ENCODE measurements at regions not wholly inside any gene's neighbourhood (a gene's known extent, or its start where the extent isn't known, plus 50 kb on each side); places are given as distances from the start of the nearest gene placed in this dataset.

DNA sequence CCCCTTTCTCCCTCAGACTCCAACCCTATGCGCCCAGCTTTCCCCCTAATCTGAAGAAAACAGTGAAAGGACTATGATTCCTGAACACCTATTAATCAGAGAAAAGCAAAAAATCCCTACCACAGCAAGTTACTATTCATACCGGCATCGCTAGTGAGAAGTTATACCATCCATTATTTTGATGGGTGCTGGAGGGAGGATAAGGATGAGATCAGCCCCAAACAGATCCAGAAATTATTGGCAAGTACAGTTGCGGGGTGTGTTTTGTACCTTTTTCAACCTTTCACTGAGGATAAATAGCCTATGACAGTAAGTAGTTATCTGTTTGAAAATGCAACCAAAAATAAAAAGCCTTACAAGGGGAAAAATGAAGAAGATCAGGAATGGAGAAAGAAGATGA lies 59.9 kb upstream of the ADAMTS9 start:
- Histone ChIP-seq H3K4me3 (no peak overlapping the region), H3K4me1 (peaks cover 3 to 37% (median 11%) of the 10 kb centered on the region in 3 donors), H3K27ac (peak overlapping the region in 2 of 4 donors; percentile 50 to 57), H3K27me3 (no peaks in the 10 kb centered on the region), H3K9me3 (no peaks in the 10 kb centered on the region), H3K36me3 (no peaks in the 10 kb centered on the region)
- ATAC-seq: no peak
- TF ChIP-seq POLR2A (IDR thresholded peaks at IDR 0.05): no peak
- no peak for TF ChIP-seq EP300 (IDR thresholded peaks at IDR 0.05)
- TF ChIP-seq POLR2AphosphoS5 (IDR thresholded peaks at IDR 0.05): no peak
- 35 to 54% methylated on average over 3 to 4 of the region's 4 CpGs for whole genome bisulfite sequencing, 2 donors (ENCODE audit: low coverage in 1 of 2)

DNA sequence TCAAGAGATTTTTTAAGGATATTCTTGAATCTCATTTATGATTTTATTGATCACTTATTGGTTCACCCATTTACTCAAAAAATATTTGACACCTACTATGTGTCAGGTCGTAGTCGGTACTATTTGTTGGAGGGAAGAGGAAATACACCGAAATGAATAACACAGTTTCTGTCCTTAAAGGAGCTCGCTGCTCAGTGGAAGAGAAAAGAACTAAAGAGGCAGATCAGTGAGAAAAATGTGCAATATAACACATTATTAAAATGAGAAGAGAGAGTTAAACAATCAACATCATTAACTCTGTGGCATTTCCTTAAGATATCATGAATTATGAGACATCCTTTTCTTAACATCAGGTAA lies 56.1 kb upstream of the ADAMTS9 start:
- Histone ChIP-seq H3K4me1 (peaks cover 3 to 62% (median 13%) of the 10 kb centered on the region in 3 donors), H3K36me3 (no peaks in the 10 kb centered on the region), H3K4me3 (no peak overlapping the region), H3K27ac (no peak overlapping the region), H3K27me3 (no peaks in the 10 kb centered on the region), H3K9me3 (no peaks in the 10 kb centered on the region)
- WGBS, 2 donors (ENCODE audit: low coverage in 1 of 2): 58 to 67% methylated on average over 3 to 4 of the region's 4 CpGs
- TF ChIP-seq POLR2A (IDR thresholded peaks at IDR 0.05): no peak
- no peak for TF ChIP-seq POLR2AphosphoS5 (IDR thresholded peaks at IDR 0.05)
- TF ChIP-seq, protein P1, sequence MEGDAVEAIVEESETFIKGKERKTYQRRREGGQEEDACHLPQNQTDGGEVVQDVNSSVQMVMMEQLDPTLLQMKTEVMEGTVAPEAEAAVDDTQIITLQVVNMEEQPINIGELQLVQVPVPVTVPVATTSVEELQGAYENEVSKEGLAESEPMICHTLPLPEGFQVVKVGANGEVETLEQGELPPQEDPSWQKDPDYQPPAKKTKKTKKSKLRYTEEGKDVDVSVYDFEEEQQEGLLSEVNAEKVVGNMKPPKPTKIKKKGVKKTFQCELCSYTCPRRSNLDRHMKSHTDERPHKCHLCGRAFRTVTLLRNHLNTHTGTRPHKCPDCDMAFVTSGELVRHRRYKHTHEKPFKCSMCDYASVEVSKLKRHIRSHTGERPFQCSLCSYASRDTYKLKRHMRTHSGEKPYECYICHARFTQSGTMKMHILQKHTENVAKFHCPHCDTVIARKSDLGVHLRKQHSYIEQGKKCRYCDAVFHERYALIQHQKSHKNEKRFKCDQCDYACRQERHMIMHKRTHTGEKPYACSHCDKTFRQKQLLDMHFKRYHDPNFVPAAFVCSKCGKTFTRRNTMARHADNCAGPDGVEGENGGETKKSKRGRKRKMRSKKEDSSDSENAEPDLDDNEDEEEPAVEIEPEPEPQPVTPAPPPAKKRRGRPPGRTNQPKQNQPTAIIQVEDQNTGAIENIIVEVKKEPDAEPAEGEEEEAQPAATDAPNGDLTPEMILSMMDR (IDR thresholded peaks at IDR 0.05): no peak
- no peak for TF ChIP-seq EP300 (IDR thresholded peaks at IDR 0.05)
- no peak for ATAC-seq

DNA sequence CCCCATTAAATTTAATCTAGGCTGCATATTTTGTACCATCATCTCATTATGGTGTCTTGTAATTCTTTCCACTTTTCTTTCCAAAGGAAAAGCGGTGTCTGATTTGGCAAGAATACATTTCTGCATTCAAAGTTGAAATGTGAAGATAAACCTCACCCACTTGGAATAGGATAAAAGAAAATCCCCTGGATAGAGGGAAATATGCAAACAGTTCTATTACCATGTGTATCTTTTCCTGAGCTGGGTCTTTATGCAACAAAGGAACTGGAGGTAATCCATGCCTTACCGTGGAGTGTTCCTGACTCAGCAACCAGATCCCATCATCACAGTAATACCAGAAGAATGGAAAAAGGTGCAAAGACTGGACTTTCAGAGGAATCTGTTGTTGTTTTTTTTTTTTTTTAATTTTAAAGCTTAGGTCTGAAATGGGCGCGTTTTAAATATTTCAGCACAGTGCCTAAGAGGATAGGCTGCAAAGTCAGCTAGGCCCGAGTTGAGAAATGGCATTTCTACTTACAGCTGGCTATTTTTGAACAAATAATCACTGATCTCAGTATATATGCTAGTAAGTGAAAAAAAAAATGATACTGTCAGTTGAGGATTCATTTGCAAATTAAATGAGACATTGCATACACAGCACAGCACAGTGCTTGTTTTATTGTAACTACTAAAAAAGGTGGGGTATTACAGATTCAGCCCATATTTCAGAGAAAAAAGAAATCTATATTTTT lies 55.5 kb upstream of the ADAMTS9 start:
- H3K27ac ChIP-seq: peak overlapping the region in 2 of 4 donors; percentile 35 to 41
- TF ChIP-seq, protein P1 (IDR thresholded peaks at IDR 0.05): no peak
- TF ChIP-seq POLR2AphosphoS5 (IDR thresholded peaks at IDR 0.05) (no peak), POLR2A (IDR thresholded peaks at IDR 0.05) (no peak), EP300 (IDR thresholded peaks at IDR 0.05) (no peak)
- no peaks in the 10 kb centered on the region for H3K9me3 ChIP-seq
- no peak for ATAC-seq
- H3K4me3 ChIP-seq: no peak overlapping the region
- H3K36me3 ChIP-seq: no peaks in the 10 kb centered on the region
- 58 to 72% methylated on average over 5 of the region's 5 CpGs for WGBS, 2 donors (ENCODE audit: low coverage in 1 of 2)
- peaks cover 0 to 57% (median 7%) of the 10 kb centered on the region in 3 donors for H3K4me1 ChIP-seq
- H3K27me3 ChIP-seq: no peaks in the 10 kb centered on the region

DNA sequence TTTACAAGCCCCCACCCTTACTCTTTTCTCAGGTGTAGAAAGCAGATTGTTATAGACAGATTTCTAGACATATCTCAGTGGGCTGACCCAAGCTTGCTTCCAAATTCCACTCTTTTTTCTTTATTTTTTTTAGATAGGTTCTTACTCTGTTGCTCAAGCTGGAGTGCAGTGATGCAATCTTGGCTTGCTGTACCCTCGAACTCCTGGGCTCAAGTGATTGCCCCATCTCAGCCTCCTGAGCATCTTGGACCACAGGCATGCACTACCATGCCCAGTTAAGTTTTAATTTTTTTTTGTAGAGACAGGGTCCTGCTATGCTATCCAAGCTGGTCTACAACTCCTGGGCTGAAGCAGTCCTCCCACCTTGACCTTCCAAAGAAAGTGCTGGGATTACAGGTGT lies 53.5 kb upstream of the ADAMTS9 start:
- WGBS, 2 donors (ENCODE audit: low coverage in 1 of 2): 90% methylated on average over 1 of the region's 1 CpG; no CpG with 5 or more reads in 1 of the 2 donors
- ATAC-seq: peak; percentile 76
- Histone ChIP-seq H3K4me3 (no peak overlapping the region), H3K4me1 (peaks cover 0 to 42% (median 3%) of the 10 kb centered on the region in 3 donors), H3K27me3 (no peaks in the 10 kb centered on the region), H3K9me3 (no peaks in the 10 kb centered on the region), H3K36me3 (no peaks in the 10 kb centered on the region), H3K27ac (peak overlapping the region in 2 of 4 donors; percentile 16 to 31)
- TF ChIP-seq POLR2A (IDR thresholded peaks at IDR 0.05): no peak
- TF ChIP-seq, protein P1 (IDR thresholded peaks at IDR 0.05): no peak
- no peak for TF ChIP-seq EP300 (IDR thresholded peaks at IDR 0.05)
- peak; percentile 23 for TF ChIP-seq POLR2AphosphoS5 (IDR thresholded peaks at IDR 0.05)

DNA sequence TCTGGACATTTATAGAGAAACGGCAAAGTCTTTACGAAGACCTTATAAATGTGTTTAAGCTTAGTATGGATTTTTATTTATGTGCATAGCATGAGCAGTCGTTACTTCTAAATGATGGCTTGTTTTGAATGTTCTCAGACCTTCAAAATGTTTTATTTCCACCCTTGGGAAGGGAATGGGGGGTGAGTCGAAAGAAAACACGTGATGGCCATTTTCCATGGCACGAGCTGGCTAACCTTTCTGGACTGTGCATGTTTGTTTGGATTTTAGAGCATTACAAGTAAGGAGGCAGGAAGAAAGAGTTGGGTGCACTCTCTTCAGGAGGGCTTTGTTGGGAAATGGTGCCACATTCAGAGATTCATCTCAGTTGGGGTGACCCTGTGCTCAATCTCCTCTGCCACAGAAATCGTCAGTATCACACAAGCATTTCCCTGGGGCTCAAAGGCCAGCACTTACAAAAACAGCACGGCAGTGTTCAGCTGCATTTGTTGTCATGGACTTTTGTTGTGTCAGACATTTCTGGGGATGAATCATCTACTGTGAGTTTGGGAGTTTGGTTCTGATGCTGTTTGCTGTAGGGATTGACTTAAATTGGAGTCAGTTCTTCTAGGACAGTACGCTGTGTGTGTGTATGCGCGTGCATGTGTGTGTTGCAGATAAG lies 52.3 kb upstream of the ADAMTS9 start:
- no peaks in the 10 kb centered on the region for H3K27me3 ChIP-seq
- no peak for ATAC-seq
- no peaks in the 10 kb centered on the region for H3K9me3 ChIP-seq
- 70 to 78% methylated on average over 10 to 11 of the region's 11 CpGs for WGBS, 2 donors (ENCODE audit: low coverage in 1 of 2)
- peaks cover 0 to 7% of the 10 kb centered on the region in 2 donors for H3K36me3 ChIP-seq
- H3K4me3 ChIP-seq: no peak overlapping the region
- peak overlapping the region in 3 of 4 donors; percentile 8 to 34 (median 16) for H3K27ac ChIP-seq
- peaks cover 0 to 42% (median 3%) of the 10 kb centered on the region in 3 donors for H3K4me1 ChIP-seq
- TF ChIP-seq, protein P1 (IDR thresholded peaks at IDR 0.05): no peak
- TF ChIP-seq POLR2AphosphoS5 (IDR thresholded peaks at IDR 0.05) (peak; percentile 10), POLR2A (IDR thresholded peaks at IDR 0.05) (no peak)

Data from gastroesophageal sphincter (tissue), 4 donors.